SK-N-SH treated with all-trans-retinoic acid at 6 μM for 48 hours (cell line): ENCODE measurements at regions not wholly inside any gene's neighbourhood (a gene's known extent, or its start where the extent isn't known, plus 50 kb on each side); places are given as distances from the start of the nearest gene placed in this dataset.

ENCODE experiments used
- ARNTL ChIP-seq: fragments of 450-650 bp; formaldehyde crosslinking; IDR thresholded peaks from 2 replicates; pipeline ENCODE4 v1.5.0; 2020; ENCODE audit warnings: low read depth, mild to moderate bottlenecking, moderate library complexity, borderline replicate concordance
- BACH2 ChIP-seq: fragments of 250-450 bp; sonication (Bioruptor Pico); IDR thresholded peaks from 2 replicates; pipeline ENCODE4 v1.9.0; 2021; ENCODE audit warnings: mild to moderate bottlenecking, borderline replicate concordance
- CSDC2 ChIP-seq: fragments of 250-450 bp; sonication (Bioruptor Pico); IDR thresholded peaks from 2 replicates; pipeline ENCODE4 v1.5.0; 2020; ENCODE audit warnings: mild to moderate bottlenecking, moderate library complexity
- OSR1 ChIP-seq: fragments of 250-450 bp; sonication (Bioruptor Pico); IDR thresholded peaks from 2 replicates; pipeline ENCODE4 v1.8.0; 2022; ENCODE audit warnings: moderate library complexity, mild to moderate bottlenecking, inconsistent platforms
- PPARA ChIP-seq: fragments of 250-450 bp; sonication (Bioruptor Pico); IDR thresholded peaks from 2 replicates; pipeline ENCODE4 v1.5.0; 2020; ENCODE audit warnings: mild to moderate bottlenecking, borderline replicate concordance
- TCF4 ChIP-seq: fragments of 250-450 bp; sonication (Bioruptor Pico); IDR thresholded peaks from 2 replicates; pipeline ENCODE4 v1.8.0; 2021; ENCODE audit warnings: mild to moderate bottlenecking, moderate library complexity, borderline replicate concordance
- TOX ChIP-seq: fragments of 250-450 bp; sonication (Bioruptor Pico); IDR thresholded peaks from 2 replicates; pipeline ENCODE4 v1.8.0; 2021; ENCODE audit warnings: mild to moderate bottlenecking, moderate library complexity, borderline replicate concordance
- ZC3H10 ChIP-seq: fragments of 250-450 bp; sonication (Bioruptor Pico); IDR thresholded peaks from 2 replicates; pipeline ENCODE4 v1.5.1; 2021; ENCODE audit warnings: mild to moderate bottlenecking, moderate library complexity
- ZFP3 ChIP-seq: fragments of 250-450 bp; sonication (Bioruptor Pico); IDR thresholded peaks from 2 replicates; pipeline ENCODE4 v1.5.0; 2020; ENCODE audit warnings: mild to moderate bottlenecking, moderate library complexity
- ZFP30 ChIP-seq: fragments of 450-650 bp; formaldehyde crosslinking; IDR thresholded peaks from 2 replicates; pipeline ENCODE4 v1.5.0; 2022; ENCODE audit warnings: mild to moderate bottlenecking, moderate library complexity
- ZNF70 ChIP-seq: fragments of 450-650 bp; formaldehyde crosslinking; IDR thresholded peaks from 2 replicates; pipeline ENCODE4 v1.5.0; 2020; ENCODE audit warnings: mild to moderate bottlenecking, moderate library complexity
- ZNF8 ChIP-seq: fragments of 450-650 bp; formaldehyde crosslinking; IDR thresholded peaks from 2 replicates; pipeline ENCODE4 v1.5.0; 2020; ENCODE audit warnings: mild to moderate bottlenecking, moderate library complexity
- TF ChIP-seq, protein P1 (sequence below): fragments of 250-450 bp; sonication (Bioruptor Pico); IDR thresholded peaks from 2 replicates; pipeline ENCODE4 v1.8.0; 2020; ENCODE audit warnings: mild to moderate bottlenecking, moderate library complexity, borderline replicate concordance
- TF ChIP-seq, protein P2 (sequence below): fragments of 250-450 bp; sonication (Bioruptor Pico); IDR thresholded peaks from 2 replicates; pipeline ENCODE4 v1.8.0; 2021; ENCODE audit warnings: low read depth, mild to moderate bottlenecking, moderate library complexity, borderline replicate concordance

DNA sequence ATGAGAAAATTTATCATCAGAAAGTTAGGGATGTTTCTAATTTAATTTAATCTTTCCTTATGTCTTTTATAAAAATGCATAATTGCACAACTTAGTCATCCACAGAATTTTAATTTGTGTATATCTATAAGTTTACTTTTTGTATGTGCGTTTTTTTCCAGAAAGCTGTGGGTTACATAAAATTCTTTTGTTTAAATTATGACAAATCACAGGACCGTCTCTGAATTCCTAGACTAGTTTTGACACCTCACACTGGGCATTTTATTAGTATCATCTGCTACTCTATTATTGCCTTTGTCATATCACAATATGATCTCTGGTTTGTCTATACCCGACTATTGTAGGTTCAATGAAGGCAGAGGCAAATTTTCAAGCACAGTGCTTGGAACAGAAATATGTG, 482.4 kb upstream of the SEMA3D start:
- TF ChIP-seq BACH2 (CRISPR knock-in tag), result no peak
- no peak for TF ChIP-seq ZFP30 (CRISPR knock-in tag)
- no peak for TF ChIP-seq ZC3H10
- TF ChIP-seq CSDC2, result no peak
- TF ChIP-seq OSR1, result no peak
- no peak for TF ChIP-seq PPARA (CRISPR knock-in tag)
- TF ChIP-seq ZNF8, result no peak
- TF ChIP-seq ARNTL (CRISPR knock-in tag), result no peak
- TF ChIP-seq TCF4 (CRISPR knock-in tag), result no peak
- no peak for TF ChIP-seq ZNF70 (CRISPR knock-in tag)
- TF ChIP-seq, protein P1, sequence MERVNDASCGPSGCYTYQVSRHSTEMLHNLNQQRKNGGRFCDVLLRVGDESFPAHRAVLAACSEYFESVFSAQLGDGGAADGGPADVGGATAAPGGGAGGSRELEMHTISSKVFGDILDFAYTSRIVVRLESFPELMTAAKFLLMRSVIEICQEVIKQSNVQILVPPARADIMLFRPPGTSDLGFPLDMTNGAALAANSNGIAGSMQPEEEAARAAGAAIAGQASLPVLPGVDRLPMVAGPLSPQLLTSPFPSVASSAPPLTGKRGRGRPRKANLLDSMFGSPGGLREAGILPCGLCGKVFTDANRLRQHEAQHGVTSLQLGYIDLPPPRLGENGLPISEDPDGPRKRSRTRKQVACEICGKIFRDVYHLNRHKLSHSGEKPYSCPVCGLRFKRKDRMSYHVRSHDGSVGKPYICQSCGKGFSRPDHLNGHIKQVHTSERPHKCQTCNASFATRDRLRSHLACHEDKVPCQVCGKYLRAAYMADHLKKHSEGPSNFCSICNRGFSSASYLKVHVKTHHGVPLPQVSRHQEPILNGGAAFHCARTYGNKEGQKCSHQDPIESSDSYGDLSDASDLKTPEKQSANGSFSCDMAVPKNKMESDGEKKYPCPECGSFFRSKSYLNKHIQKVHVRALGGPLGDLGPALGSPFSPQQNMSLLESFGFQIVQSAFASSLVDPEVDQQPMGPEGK (CRISPR knock-in tag), result no peak
- no peak for TF ChIP-seq TOX (CRISPR knock-in tag)
- TF ChIP-seq, protein P2, sequence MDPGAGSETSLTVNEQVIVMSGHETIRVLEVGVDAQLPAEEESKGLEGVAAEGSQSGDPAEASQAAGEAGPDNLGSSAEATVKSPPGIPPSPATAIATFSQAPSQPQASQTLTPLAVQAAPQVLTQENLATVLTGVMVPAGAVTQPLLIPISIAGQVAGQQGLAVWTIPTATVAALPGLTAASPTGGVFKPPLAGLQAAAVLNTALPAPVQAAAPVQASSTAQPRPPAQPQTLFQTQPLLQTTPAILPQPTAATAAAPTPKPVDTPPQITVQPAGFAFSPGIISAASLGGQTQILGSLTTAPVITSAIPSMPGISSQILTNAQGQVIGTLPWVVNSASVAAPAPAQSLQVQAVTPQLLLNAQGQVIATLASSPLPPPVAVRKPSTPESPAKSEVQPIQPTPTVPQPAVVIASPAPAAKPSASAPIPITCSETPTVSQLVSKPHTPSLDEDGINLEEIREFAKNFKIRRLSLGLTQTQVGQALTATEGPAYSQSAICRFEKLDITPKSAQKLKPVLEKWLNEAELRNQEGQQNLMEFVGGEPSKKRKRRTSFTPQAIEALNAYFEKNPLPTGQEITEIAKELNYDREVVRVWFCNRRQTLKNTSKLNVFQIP, result no peak
- no peak for TF ChIP-seq ZFP3 (CRISPR knock-in tag)
